Endodermal cell (in vitro differentiated cells): ENCODE measurements at regions not wholly inside any gene's neighbourhood (a gene's known extent, or its start where the extent isn't known, plus 50 kb on each side); places are given as distances from the start of the nearest gene placed in this dataset.

Experiments used
- DNase-seq: peaks from one replicate; pipeline ENCODE4 v3.0.0-alpha.2; 2017
- H3K27ac ChIP-seq: 2 replicates; pipeline ENCODE4 v1.5.1; 2013; ENCODE audit warnings: mild to moderate bottlenecking, low read depth, low read length, moderate library complexity
- H3K27me3 ChIP-seq: 2 replicates; pipeline ENCODE4 v1.6.1; 2013; ENCODE audit warnings: mild to moderate bottlenecking, low read length, moderate library complexity; ENCODE audit not compliant: insufficient read depth, control insufficient read depth, poor library complexity, severe bottlenecking
- H3K36me3 ChIP-seq: 2 replicates; pipeline ENCODE4 v1.7.0; 2013; ENCODE audit warnings: mild to moderate bottlenecking, low read length, moderate library complexity; ENCODE audit not compliant: control insufficient read depth, insufficient read depth
- H3K4me1 ChIP-seq: one replicate; pipeline ENCODE4 v1.7.0; 2013; ENCODE audit warnings: low read length; ENCODE audit not compliant: control insufficient read depth, insufficient read depth
- H3K4me3 ChIP-seq: 2 replicates; pipeline ENCODE4 v1.5.1; 2013; ENCODE audit warnings: mild to moderate bottlenecking, low read length, moderate library complexity
- H3K9ac ChIP-seq: 2 replicates; pipeline ENCODE4 v1.6.1; 2013; ENCODE audit warnings: mild to moderate bottlenecking, low read length, moderate library complexity; ENCODE audit not compliant: poor library complexity, severe bottlenecking; ENCODE audit errors: extremely low read depth
- H3K9me3 ChIP-seq: 2 replicates; pipeline ENCODE4 v1.6.1; 2013; ENCODE audit warnings: mild to moderate bottlenecking, low read length, moderate library complexity; ENCODE audit not compliant: control insufficient read depth
- H3K27ac Mint-ChIP-seq: 2 replicates; pipeline ENCODE4 v1.8.0; 2020; ENCODE audit warnings: mixed read lengths
- H3K27me3 Mint-ChIP-seq: 2 replicates; pipeline ENCODE4 v1.8.0; 2021; ENCODE audit warnings: mild to moderate bottlenecking, mixed read lengths; ENCODE audit not compliant: insufficient read depth
- H3K36me3 Mint-ChIP-seq: 2 replicates; pipeline ENCODE4 v1.8.0; 2020; ENCODE audit warnings: low read depth, mixed read lengths
- H3K4me1 Mint-ChIP-seq: 2 replicates; pipeline ENCODE4 v1.8.0; 2020; ENCODE audit warnings: mixed read lengths
- H3K4me3 Mint-ChIP-seq: 2 replicates; pipeline ENCODE4 v1.8.0; 2020; ENCODE audit warnings: mild to moderate bottlenecking, moderate library complexity, mixed read lengths
- H3K9me3 Mint-ChIP-seq: 2 replicates; pipeline ENCODE4 v1.8.0; 2020; ENCODE audit warnings: mild to moderate bottlenecking, mixed read lengths
- WGBS, 2 experiments: methylation state at CpG; one replicate each; pipeline versions ENCODE4 v1.1.5 to v1.1.7; 2013; ENCODE audit warnings: missing lambda C conversion rate in 2 of 2, mixed read lengths in 1 of 2; ENCODE audit not compliant: insufficient coverage in 1 of 2, insufficient read length in 1 of 2; 5-methylcytosine and 5-hydroxymethylcytosine counted together
- TF ChIP-seq, protein P1 (sequence below): fragments of 200-600 bp; sonication (generic); conservative IDR thresholded peaks from 2 replicates; pipeline ENCODE4 v1.5.0; 2021; ENCODE audit warnings: antibody characterized with exemption, mild to moderate bottlenecking

DNA sequence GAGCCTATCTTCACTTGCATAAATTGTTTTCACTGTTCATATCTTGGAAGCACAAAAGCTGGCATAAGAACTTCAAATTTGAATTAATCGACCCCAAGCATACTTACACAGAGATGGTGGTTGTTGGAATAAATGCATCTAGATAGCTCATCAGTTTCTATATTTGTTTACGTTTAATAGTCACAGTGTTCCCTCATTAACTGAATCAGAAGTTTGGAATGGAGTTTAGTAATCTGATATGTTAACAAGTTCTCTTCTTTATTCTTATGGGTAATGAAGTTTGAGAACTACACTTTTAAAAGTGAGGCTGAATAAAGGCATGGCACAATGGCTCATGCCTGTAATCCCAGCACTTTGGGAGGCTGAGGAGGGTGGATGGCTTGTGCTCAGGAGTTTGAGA lies 886.7 kb upstream of the PCDH20 start:
- Histone ChIP-seq H3K4me1 (peaks cover 7% of the 10 kb centered on the region), H3K9me3 (peaks cover 4% of the 10 kb centered on the region), H3K27ac (no peak overlapping the region), H3K27me3 (no peaks in the 10 kb centered on the region), H3K9ac (no peak overlapping the region), H3K36me3 (no peaks in the 10 kb centered on the region), H3K4me3 (no peak overlapping the region)
- WGBS, 2 experiments: 100% methylated on average over 1 to 2 of the region's 2 CpGs
- DNase-seq: no peak
- Mint-ChIP-seq H3K4me3 (no peak overlapping the region), H3K9me3 (peaks cover 4% of the 10 kb centered on the region), H3K36me3 (peaks cover 5% of the 10 kb centered on the region), H3K27me3 (peaks cover 1% of the 10 kb centered on the region), H3K27ac (no peak overlapping the region), H3K4me1 (peaks cover 14% of the 10 kb centered on the region)
- TF ChIP-seq, protein P1, sequence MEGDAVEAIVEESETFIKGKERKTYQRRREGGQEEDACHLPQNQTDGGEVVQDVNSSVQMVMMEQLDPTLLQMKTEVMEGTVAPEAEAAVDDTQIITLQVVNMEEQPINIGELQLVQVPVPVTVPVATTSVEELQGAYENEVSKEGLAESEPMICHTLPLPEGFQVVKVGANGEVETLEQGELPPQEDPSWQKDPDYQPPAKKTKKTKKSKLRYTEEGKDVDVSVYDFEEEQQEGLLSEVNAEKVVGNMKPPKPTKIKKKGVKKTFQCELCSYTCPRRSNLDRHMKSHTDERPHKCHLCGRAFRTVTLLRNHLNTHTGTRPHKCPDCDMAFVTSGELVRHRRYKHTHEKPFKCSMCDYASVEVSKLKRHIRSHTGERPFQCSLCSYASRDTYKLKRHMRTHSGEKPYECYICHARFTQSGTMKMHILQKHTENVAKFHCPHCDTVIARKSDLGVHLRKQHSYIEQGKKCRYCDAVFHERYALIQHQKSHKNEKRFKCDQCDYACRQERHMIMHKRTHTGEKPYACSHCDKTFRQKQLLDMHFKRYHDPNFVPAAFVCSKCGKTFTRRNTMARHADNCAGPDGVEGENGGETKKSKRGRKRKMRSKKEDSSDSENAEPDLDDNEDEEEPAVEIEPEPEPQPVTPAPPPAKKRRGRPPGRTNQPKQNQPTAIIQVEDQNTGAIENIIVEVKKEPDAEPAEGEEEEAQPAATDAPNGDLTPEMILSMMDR: no peak

DNA sequence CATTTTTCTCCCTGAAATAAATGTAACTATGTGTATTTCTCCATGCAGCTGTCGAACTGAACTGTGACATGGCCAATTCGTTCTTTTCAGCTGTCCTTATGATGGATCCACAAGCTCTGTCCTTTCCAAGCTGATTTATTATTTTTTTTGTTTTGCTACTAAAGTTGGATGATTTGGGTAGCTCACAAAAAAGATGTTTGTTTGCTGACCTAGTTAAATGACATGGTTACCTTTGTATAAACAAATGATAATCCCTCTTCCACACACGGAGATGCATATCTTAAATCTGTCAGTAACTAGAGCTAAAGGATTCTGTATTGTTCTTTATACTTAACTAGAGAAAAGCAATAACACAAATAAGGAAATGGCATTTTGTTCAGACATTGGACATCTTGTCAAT lies 884.3 kb upstream of the PCDH20 start:
- Mint-ChIP-seq H3K27ac (no peak overlapping the region), H3K4me3 (no peak overlapping the region), H3K4me1 (peaks cover 14% of the 10 kb centered on the region), H3K27me3 (peaks cover 1% of the 10 kb centered on the region), H3K9me3 (peaks cover 4% of the 10 kb centered on the region), H3K36me3 (peaks cover 5% of the 10 kb centered on the region)
- peaks cover 4% of the 10 kb centered on the region for H3K9me3 ChIP-seq
- no peak overlapping the region for H3K4me3 ChIP-seq
- no peaks in the 10 kb centered on the region for H3K27me3 ChIP-seq
- H3K4me1 ChIP-seq: peaks cover 7% of the 10 kb centered on the region
- no peak overlapping the region for H3K27ac ChIP-seq
- no peak for DNase-seq
- TF ChIP-seq, protein P1: no peak
- H3K9ac ChIP-seq: no peak overlapping the region
- 85% methylated on average over 2 of the region's 3 CpGs; no CpG with 5 or more reads in 1 of the 2 experiments for WGBS, 2 experiments
- no peaks in the 10 kb centered on the region for H3K36me3 ChIP-seq

DNA sequence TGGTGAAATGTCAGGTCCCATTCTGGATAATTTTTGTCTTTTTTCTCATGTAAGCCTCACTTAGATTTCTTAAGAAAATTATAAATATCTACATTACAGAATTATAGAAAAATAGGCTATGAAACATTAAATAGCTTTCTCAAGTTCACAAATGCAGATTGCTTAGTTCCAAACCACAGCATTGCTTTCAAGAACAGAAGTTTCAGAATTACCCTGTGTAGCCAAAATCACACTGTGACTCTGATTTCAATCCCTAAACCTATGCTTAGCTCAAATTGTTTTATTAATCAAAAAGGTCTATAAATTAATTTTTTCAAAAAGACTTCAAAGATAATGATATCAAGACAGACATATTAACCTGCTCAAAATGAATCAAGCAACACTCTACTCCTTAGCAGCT lies 881.2 kb upstream of the PCDH20 start:
- Mint-ChIP-seq H3K4me3 (no peak overlapping the region), H3K27ac (no peak overlapping the region), H3K4me1 (peaks cover 14% of the 10 kb centered on the region), H3K36me3 (no peaks in the 10 kb centered on the region), H3K27me3 (no peaks in the 10 kb centered on the region), H3K9me3 (no peaks in the 10 kb centered on the region)
- no peak overlapping the region for H3K4me3 ChIP-seq
- H3K4me1 ChIP-seq: peaks cover 7% of the 10 kb centered on the region
- H3K9me3 ChIP-seq: no peaks in the 10 kb centered on the region
- DNase-seq: no peak
- no peak overlapping the region for H3K27ac ChIP-seq
- no peaks in the 10 kb centered on the region for H3K27me3 ChIP-seq
- TF ChIP-seq, protein P1: no peak
- no peaks in the 10 kb centered on the region for H3K36me3 ChIP-seq
- H3K9ac ChIP-seq: no peak overlapping the region
